ENCODE measurements at regions not wholly inside any gene's neighbourhood (a gene's known extent, or its start where the extent isn't known, plus 50 kb on each side); places are given as distances from the start of the nearest gene placed in this dataset.

DNA sequence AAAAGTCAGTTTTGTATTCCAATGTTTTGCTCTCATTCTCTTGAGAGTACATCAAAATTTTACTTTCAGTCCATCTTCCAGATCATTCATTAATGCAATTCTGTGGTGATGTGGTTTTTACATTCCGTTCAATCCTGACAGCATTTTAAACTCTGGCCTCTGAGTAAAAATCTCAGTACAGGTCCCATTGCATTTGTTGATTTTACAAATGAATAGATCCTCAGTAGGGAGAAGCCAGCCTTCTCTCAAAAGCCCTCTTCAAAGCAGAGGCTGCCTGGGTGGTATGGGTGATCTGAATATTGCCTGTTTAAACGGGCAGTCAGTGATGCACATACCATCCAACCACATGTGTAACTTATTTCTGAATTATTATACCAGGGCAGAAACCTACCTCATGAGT is 72.5 kb upstream of the TSC22D2 start:
- TF ChIP-seq, protein P1, sequence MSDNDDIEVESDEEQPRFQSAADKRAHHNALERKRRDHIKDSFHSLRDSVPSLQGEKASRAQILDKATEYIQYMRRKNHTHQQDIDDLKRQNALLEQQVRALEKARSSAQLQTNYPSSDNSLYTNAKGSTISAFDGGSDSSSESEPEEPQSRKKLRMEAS (CRISPR knock-in tag; IDR thresholded peaks at IDR 0.05): no peak
- no peak for TF ChIP-seq ESRRA (CRISPR knock-in tag; IDR thresholded peaks at IDR 0.05; ENCODE audit: borderline replicate concordance)
- TF ChIP-seq ATF3 (CRISPR knock-in tag; conservative IDR thresholded peaks at IDR 0.05): no peak
- no peak for TF ChIP-seq PREB (CRISPR knock-in tag; IDR thresholded peaks at IDR 0.05; ENCODE audit: borderline replicate concordance)
- TF ChIP-seq, protein P2, sequence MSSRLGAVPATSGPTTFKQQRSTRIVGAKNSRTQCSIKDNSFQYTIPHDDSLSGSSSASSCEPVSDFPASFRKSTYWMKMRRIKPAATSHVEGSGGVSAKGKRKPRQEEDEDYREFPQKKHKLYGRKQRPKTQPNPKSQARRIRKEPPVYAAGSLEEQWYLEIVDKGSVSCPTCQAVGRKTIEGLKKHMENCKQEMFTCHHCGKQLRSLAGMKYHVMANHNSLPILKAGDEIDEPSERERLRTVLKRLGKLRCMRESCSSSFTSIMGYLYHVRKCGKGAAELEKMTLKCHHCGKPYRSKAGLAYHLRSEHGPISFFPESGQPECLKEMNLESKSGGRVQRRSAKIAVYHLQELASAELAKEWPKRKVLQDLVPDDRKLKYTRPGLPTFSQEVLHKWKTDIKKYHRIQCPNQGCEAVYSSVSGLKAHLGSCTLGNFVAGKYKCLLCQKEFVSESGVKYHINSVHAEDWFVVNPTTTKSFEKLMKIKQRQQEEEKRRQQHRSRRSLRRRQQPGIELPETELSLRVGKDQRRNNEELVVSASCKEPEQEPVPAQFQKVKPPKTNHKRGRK (CRISPR knock-in tag; IDR thresholded peaks at IDR 0.05; ENCODE audit: borderline replicate concordance): no peak
- TF ChIP-seq ZBTB21 (CRISPR knock-in tag; IDR thresholded peaks at IDR 0.05; ENCODE audit: borderline replicate concordance): no peak
- TF ChIP-seq, protein P3, sequence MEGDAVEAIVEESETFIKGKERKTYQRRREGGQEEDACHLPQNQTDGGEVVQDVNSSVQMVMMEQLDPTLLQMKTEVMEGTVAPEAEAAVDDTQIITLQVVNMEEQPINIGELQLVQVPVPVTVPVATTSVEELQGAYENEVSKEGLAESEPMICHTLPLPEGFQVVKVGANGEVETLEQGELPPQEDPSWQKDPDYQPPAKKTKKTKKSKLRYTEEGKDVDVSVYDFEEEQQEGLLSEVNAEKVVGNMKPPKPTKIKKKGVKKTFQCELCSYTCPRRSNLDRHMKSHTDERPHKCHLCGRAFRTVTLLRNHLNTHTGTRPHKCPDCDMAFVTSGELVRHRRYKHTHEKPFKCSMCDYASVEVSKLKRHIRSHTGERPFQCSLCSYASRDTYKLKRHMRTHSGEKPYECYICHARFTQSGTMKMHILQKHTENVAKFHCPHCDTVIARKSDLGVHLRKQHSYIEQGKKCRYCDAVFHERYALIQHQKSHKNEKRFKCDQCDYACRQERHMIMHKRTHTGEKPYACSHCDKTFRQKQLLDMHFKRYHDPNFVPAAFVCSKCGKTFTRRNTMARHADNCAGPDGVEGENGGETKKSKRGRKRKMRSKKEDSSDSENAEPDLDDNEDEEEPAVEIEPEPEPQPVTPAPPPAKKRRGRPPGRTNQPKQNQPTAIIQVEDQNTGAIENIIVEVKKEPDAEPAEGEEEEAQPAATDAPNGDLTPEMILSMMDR (IDR thresholded peaks at IDR 0.05): no peak
- TF ChIP-seq, protein P4, sequence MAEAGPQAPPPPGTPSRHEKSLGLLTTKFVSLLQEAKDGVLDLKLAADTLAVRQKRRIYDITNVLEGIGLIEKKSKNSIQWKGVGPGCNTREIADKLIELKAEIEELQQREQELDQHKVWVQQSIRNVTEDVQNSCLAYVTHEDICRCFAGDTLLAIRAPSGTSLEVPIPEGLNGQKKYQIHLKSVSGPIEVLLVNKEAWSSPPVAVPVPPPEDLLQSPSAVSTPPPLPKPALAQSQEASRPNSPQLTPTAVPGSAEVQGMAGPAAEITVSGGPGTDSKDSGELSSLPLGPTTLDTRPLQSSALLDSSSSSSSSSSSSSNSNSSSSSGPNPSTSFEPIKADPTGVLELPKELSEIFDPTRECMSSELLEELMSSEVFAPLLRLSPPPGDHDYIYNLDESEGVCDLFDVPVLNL (CRISPR knock-in tag; IDR thresholded peaks at IDR 0.05; ENCODE audit: borderline replicate concordance, low read depth): no peak
- no peak for TF ChIP-seq ZNF138 (CRISPR knock-in tag; conservative IDR thresholded peaks at IDR 0.05)
- TF ChIP-seq TEAD4 (CRISPR knock-in tag; IDR thresholded peaks at IDR 0.05): no peak
- TF ChIP-seq, protein P5, sequence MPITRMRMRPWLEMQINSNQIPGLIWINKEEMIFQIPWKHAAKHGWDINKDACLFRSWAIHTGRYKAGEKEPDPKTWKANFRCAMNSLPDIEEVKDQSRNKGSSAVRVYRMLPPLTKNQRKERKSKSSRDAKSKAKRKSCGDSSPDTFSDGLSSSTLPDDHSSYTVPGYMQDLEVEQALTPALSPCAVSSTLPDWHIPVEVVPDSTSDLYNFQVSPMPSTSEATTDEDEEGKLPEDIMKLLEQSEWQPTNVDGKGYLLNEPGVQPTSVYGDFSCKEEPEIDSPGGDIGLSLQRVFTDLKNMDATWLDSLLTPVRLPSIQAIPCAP (CRISPR knock-in tag; IDR thresholded peaks at IDR 0.05): no peak
